Ecto neural progenitor cell (in vitro differentiated cells): ENCODE measurements at regions not wholly inside any gene's neighbourhood (a gene's known extent, or its start where the extent isn't known, plus 50 kb on each side); places are given as distances from the start of the nearest gene placed in this dataset.

Source experiments
- DNase-seq: peaks from one replicate; pipeline ENCODE4 v3.0.0-alpha.2; 2018; ENCODE audit warnings: low spot score

GRCh38 chr18:78727057-78727739, 252.4 kb upstream of the SALL3 start:
- DNase-seq, result no peak

- no peak for DNase-seq
Measured at GRCh38 chr18:78727877-78728783, 251.5 kb upstream of the SALL3 start.

- no peak for DNase-seq
Measured at GRCh38 chr18:78728784-78729467, 250.7 kb upstream of the SALL3 start.

GRCh38 chr18:78730546-78730945, 249.1 kb upstream of the SALL3 start:
- DNase-seq, result no peak

- no peak for DNase-seq
Measured at GRCh38 chr18:78731016-78731397, 248.6 kb upstream of the SALL3 start.

GRCh38 chr18:78731398-78732032, 248.1 kb upstream of the SALL3 start:
- DNase-seq, result no peak

- no peak for DNase-seq
Measured at GRCh38 chr18:78732273-78733210, 247.1 kb upstream of the SALL3 start.

GRCh38 chr18:78733762-78734613, 245.6 kb upstream of the SALL3 start:
- no peak for DNase-seq

- no peak for DNase-seq
Measured at GRCh38 chr18:78734614-78734945, 245.0 kb upstream of the SALL3 start.

GRCh38 chr18:78735131-78736014, 244.2 kb upstream of the SALL3 start:
- no peak for DNase-seq

GRCh38 chr18:78736015-78736690, 243.5 kb upstream of the SALL3 start:
- no peak for DNase-seq

- DNase-seq, result no peak
Measured at GRCh38 chr18:78737006-78737915, 242.4 kb upstream of the SALL3 start.

- DNase-seq, result no peak
Measured at GRCh38 chr18:78738076-78738690, 241.4 kb upstream of the SALL3 start.

- DNase-seq, result no peak
Measured at GRCh38 chr18:78739115-78739514, 240.5 kb upstream of the SALL3 start.

GRCh38 chr18:78739882-78740677, 239.5 kb upstream of the SALL3 start:
- no peak for DNase-seq

- DNase-seq, result no peak
Measured at GRCh38 chr18:78740876-78741275, 238.7 kb upstream of the SALL3 start.
